Nephron (organoid): ENCODE measurements at regions not wholly inside any gene's neighbourhood (a gene's known extent, or its start where the extent isn't known, plus 50 kb on each side); places are given as distances from the start of the nearest gene placed in this dataset.

Source experiments
- H3K27ac Mint-ChIP-seq, 3 experiments: 2 replicates each; pipeline ENCODE4 v1.8.0; 2020; ENCODE audit warnings: mixed read lengths in 3 of 3, mild to moderate bottlenecking in 2 of 3, moderate library complexity in 1 of 3
- H3K27me3 Mint-ChIP-seq: 2 replicates; pipeline ENCODE4 v1.8.0; 2021; ENCODE audit warnings: low read depth, mild to moderate bottlenecking, moderate library complexity, mixed read lengths
- H3K36me3 Mint-ChIP-seq: 2 replicates; pipeline ENCODE4 v1.8.0; 2020; ENCODE audit warnings: low read depth, mixed read lengths
- H3K4me1 Mint-ChIP-seq: 2 replicates; pipeline ENCODE4 v1.8.0; 2020; ENCODE audit warnings: mixed read lengths
- H3K4me3 Mint-ChIP-seq, 3 experiments: 2 replicates each; pipeline ENCODE4 v1.8.0; 2020; ENCODE audit warnings: mild to moderate bottlenecking in 3 of 3, mixed read lengths in 3 of 3, moderate library complexity in 2 of 3
- H3K9me3 Mint-ChIP-seq: 2 replicates; pipeline ENCODE4 v1.8.0; 2020; ENCODE audit warnings: mixed read lengths
- TF ChIP-seq, protein P1 (sequence below), 3 experiments: fragments of 200-600 bp; sonication (generic); IDR thresholded peaks; one replicate each; pipeline ENCODE4 v1.5.0; 2021; ENCODE audit warnings: antibody characterized with exemption in 3 of 3; ENCODE audit not compliant: unreplicated experiment in 3 of 3

DNA sequence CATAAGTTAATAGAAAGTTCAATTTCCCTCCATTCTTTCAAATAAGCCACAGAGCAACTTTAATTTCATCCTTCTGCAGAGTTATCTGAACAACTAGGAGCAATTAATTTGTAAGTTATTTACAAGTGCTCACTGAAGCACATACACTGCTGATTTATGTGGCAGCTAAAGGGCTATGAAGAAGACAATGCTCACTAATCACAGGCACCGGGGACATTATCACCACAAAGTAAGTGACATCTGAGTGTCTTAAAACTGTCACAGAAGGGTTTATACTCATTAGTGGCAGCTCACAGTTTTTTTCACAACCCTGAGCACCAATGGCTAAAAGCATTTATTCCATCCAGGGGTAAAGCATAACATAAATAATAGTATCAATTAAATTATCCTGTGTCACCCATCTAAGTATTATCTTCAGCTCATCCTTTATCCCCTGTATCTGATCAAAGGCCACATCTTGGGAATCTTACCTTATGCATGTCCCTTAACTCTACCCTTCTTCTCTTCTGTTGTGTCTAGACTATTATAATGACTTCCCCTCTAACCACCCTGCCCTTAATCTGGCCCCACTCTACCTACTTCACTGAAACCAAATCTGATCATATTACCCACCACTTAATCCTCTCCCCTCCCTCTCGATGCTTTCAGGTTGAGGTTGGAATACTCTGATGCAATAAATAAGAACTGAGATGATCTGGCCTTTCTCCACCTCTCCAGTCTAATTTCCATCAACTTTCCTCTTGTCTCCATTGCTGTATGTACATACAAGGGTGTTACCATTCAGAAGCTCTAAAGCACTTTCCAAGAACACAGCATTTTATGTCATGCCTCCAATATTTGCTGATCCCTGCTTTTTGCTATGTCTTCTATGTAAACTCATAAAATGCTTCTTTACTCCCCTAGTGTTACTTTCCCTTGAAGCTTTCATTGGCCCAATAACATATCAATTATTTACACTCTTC lies 252.7 kb downstream of the CASP12 start:
- TF ChIP-seq, protein P1, sequence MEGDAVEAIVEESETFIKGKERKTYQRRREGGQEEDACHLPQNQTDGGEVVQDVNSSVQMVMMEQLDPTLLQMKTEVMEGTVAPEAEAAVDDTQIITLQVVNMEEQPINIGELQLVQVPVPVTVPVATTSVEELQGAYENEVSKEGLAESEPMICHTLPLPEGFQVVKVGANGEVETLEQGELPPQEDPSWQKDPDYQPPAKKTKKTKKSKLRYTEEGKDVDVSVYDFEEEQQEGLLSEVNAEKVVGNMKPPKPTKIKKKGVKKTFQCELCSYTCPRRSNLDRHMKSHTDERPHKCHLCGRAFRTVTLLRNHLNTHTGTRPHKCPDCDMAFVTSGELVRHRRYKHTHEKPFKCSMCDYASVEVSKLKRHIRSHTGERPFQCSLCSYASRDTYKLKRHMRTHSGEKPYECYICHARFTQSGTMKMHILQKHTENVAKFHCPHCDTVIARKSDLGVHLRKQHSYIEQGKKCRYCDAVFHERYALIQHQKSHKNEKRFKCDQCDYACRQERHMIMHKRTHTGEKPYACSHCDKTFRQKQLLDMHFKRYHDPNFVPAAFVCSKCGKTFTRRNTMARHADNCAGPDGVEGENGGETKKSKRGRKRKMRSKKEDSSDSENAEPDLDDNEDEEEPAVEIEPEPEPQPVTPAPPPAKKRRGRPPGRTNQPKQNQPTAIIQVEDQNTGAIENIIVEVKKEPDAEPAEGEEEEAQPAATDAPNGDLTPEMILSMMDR (IDR thresholded peaks at IDR 0.05; ENCODE audit: unreplicated experiment in 3 of 3), result no peak
- Mint-ChIP-seq H3K27ac (no peak overlapping the region), H3K27me3 (no peaks in the 10 kb centered on the region), H3K9me3 (peaks cover 7% of the 10 kb centered on the region), H3K4me3 (no peak overlapping the region), H3K4me1 (no peaks in the 10 kb centered on the region), H3K36me3 (no peaks in the 10 kb centered on the region)

- no peaks in the 10 kb centered on the region for H3K27me3 Mint-ChIP-seq
- H3K36me3 Mint-ChIP-seq, result no peaks in the 10 kb centered on the region
- no peaks in the 10 kb centered on the region for H3K4me1 Mint-ChIP-seq
- no peaks in the 10 kb centered on the region for H3K9me3 Mint-ChIP-seq
- TF ChIP-seq, protein P1 (IDR thresholded peaks at IDR 0.05; ENCODE audit: unreplicated experiment in 3 of 3), result no peak
- H3K27ac Mint-ChIP-seq, result no peak overlapping the region
- no peak overlapping the region for H3K4me3 Mint-ChIP-seq
Observed at GRCh38 chr11:104637662-104638170, 260.5 kb downstream of the CASP12 start.

- no peaks in the 10 kb centered on the region for H3K4me1 Mint-ChIP-seq
- TF ChIP-seq, protein P1 (IDR thresholded peaks at IDR 0.05; ENCODE audit: unreplicated experiment in 3 of 3), result no peak
Observed at GRCh38 chr11:104633226-104633625, 265.0 kb downstream of the CASP12 start.

DNA sequence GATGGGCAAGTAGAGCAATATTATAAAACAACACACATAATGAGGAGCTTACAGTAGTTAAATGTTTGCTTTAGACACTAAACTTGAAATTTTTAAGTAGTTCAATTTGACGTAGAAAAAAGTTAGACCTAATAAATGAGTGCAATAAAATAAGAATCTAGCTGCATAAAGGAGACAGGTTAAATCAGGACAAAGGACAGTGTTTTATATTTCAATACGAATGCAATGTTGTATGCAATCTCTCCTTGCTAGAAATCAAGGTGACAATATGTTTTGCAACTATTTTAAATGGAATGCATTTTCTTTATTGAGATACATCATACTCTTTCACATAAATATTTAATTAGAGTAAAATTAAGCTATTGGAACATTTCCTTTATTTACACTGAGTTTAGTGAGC lies 267.9 kb downstream of the CASP12 start:
- Mint-ChIP-seq H3K36me3 (no peaks in the 10 kb centered on the region), H3K4me3 (no peak overlapping the region), H3K9me3 (no peaks in the 10 kb centered on the region), H3K4me1 (no peaks in the 10 kb centered on the region), H3K27ac (no peak overlapping the region), H3K27me3 (no peaks in the 10 kb centered on the region)
- TF ChIP-seq, protein P1 (IDR thresholded peaks at IDR 0.05; ENCODE audit: unreplicated experiment in 3 of 3), result no peak

More at GRCh38 chr11:104633226-104633625, 265.0 kb downstream of the CASP12 start:
- H3K4me3 Mint-ChIP-seq, result no peak overlapping the region
- H3K9me3 Mint-ChIP-seq, result no peaks in the 10 kb centered on the region
- H3K27ac Mint-ChIP-seq, result no peak overlapping the region
- H3K36me3 Mint-ChIP-seq, result no peaks in the 10 kb centered on the region
- no peaks in the 10 kb centered on the region for H3K27me3 Mint-ChIP-seq

DNA sequence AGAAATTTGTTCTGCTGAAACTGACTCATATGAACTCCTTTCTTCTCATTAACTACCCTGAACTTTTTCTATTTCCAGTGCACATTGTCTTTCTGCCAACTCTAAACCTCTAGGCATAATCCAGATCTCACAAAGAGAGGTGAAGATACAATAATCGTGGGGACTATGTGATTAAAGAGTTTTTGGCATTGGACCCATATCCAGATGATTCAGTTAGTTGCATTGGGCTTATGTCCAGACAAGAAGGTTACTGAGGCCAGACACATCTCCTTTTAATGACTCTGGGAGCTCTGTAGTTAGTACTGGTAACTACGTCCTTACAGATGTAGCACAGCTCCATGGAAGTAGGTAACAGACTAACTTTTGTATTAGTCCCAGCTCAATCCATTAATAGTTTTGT lies 273.0 kb downstream of the CASP12 start:
- no peak overlapping the region for H3K27ac Mint-ChIP-seq
- H3K36me3 Mint-ChIP-seq, result no peaks in the 10 kb centered on the region
- H3K27me3 Mint-ChIP-seq, result no peaks in the 10 kb centered on the region

More for the DNA sequence above, 273.0 kb downstream of the CASP12 start:
- Mint-ChIP-seq H3K9me3 (no peaks in the 10 kb centered on the region), H3K4me1 (no peaks in the 10 kb centered on the region), H3K4me3 (no peak overlapping the region)
- TF ChIP-seq, protein P1 (IDR thresholded peaks at IDR 0.05; ENCODE audit: unreplicated experiment in 3 of 3), result no peak
